Right cardiac atrium (tissue), 5 donors: ENCODE measurements at regions not wholly inside any gene's neighbourhood (a gene's known extent, or its start where the extent isn't known, plus 50 kb on each side); places are given as distances from the start of the nearest gene placed in this dataset.

Experiments
- ATAC-seq, 2 donors: fragments of 200-7000 bp; cut with Tn5 transposase; one replicate each; pipeline versions ENCODE4 v1.8.0 to v1.9.1; 2020; ENCODE audit warnings: moderate library complexity in 2 of 2, mild to moderate bottlenecking in 1 of 2
- DNase-seq, 3 donors: peaks; one replicate each; pipeline ENCODE4 v3.0.0-alpha.2; 2020
- H3K27ac ChIP-seq: one replicate; pipeline ENCODE4 v1.5.1; 2013; ENCODE audit warnings: mild to moderate bottlenecking, low read length, control low read depth, moderate library complexity
- H3K27me3 ChIP-seq: one replicate; pipeline ENCODE4 v1.6.1; 2013; ENCODE audit not compliant: control insufficient read depth, insufficient read depth
- H3K4me1 ChIP-seq: one replicate; pipeline ENCODE4 v1.6.1; 2013; ENCODE audit warnings: low read length; ENCODE audit not compliant: control insufficient read depth, insufficient read depth
- H3K4me3 ChIP-seq: one replicate; pipeline ENCODE4 v1.5.1; 2013; ENCODE audit warnings: low read length, control low read depth
- H3K9me3 ChIP-seq: one replicate; pipeline ENCODE4 v1.6.1; 2013; ENCODE audit warnings: low read length; ENCODE audit not compliant: control insufficient read depth
- WGBS: extraction: QIAGEN DNeasy Blood & Tissue Kit; methylation state at CpG from one replicate; pipeline ENCODE4 v1.1.7; 2013; 5-methylcytosine and 5-hydroxymethylcytosine counted together
- intact Hi-C, 4 donors: fragments of 100-400 bp; cut with DNase I; formaldehyde crosslinking; loops; one replicate each; pipeline versions ENCODE4 v1.11.0 to v1.14.0; 2022 to 2023
- donor health status: healthy with polysubstance abuse.
- donor health status: DM: no; HTN: yes; CAD: no.
- donor health status: DM: no; HTN: no; CAD: no.
- donor health status: DM: no; HTN: yes; CAD: no; lungs with severe emphysema.
- donor health status: DM: yes; HTN: yes; CAD: no.

GRCh38 chr10:111887266-111887665, 296.3 kb downstream of the GPAM start:
- no peak for ATAC-seq
- H3K27me3 ChIP-seq: no peaks in the 10 kb centered on the region

GRCh38 chr10:111890046-111890445, 293.5 kb downstream of the GPAM start:
- H3K9me3 ChIP-seq: no peaks in the 10 kb centered on the region
- ATAC-seq (no peak), DNase-seq (no peak)
- no peak overlapping the region for H3K27ac ChIP-seq
- intact Hi-C loops: no loop called here
- WGBS: 56% methylated on average over 3 of the region's 3 CpGs
- no peak overlapping the region for H3K4me3 ChIP-seq
- H3K27me3 ChIP-seq: no peaks in the 10 kb centered on the region
- H3K4me1 ChIP-seq: no peaks in the 10 kb centered on the region

More at GRCh38 chr10:111887266-111887665, 296.3 kb downstream of the GPAM start:
- intact Hi-C loops: no loop called here
- WGBS: 59% methylated on average over 2 of the region's 2 CpGs
- Histone ChIP-seq H3K9me3 (no peaks in the 10 kb centered on the region), H3K4me1 (no peaks in the 10 kb centered on the region), H3K4me3 (no peak overlapping the region), H3K27ac (no peak overlapping the region)
- DNase-seq: no peak

- Histone ChIP-seq H3K27me3 (no peaks in the 10 kb centered on the region), H3K9me3 (no peaks in the 10 kb centered on the region), H3K4me3 (no peak overlapping the region), H3K27ac (no peak overlapping the region), H3K4me1 (no peaks in the 10 kb centered on the region)
- DNase-seq (no peak), ATAC-seq (no peak)
- intact Hi-C loops: no loop called here
- 58% methylated on average over 4 of the region's 4 CpGs for WGBS
These were observed 267.6 kb downstream of the GPAM start for GRCh38 chr10:111916011-111916410.

GRCh38 chr10:111921821-111922220, 261.7 kb downstream of the GPAM start:
- 84% methylated on average over 2 of the region's 2 CpGs for WGBS
- H3K27ac ChIP-seq: no peak overlapping the region
- H3K27me3 ChIP-seq: no peaks in the 10 kb centered on the region
- no peaks in the 10 kb centered on the region for H3K4me1 ChIP-seq
- no peaks in the 10 kb centered on the region for H3K9me3 ChIP-seq
- no peak for ATAC-seq
- no peak overlapping the region for H3K4me3 ChIP-seq
- DNase-seq: no peak
- intact Hi-C loops: no loop called here

GRCh38 chr10:111923032-111923431, 260.5 kb downstream of the GPAM start:
- Histone ChIP-seq H3K9me3 (no peaks in the 10 kb centered on the region), H3K27me3 (no peaks in the 10 kb centered on the region), H3K4me3 (no peak overlapping the region), H3K27ac (no peak overlapping the region), H3K4me1 (no peaks in the 10 kb centered on the region)
- WGBS: 62% methylated on average over 1 of the region's 1 CpG
- intact Hi-C loops: no loop called here
- ATAC-seq: no peak
- no peak for DNase-seq

DNA sequence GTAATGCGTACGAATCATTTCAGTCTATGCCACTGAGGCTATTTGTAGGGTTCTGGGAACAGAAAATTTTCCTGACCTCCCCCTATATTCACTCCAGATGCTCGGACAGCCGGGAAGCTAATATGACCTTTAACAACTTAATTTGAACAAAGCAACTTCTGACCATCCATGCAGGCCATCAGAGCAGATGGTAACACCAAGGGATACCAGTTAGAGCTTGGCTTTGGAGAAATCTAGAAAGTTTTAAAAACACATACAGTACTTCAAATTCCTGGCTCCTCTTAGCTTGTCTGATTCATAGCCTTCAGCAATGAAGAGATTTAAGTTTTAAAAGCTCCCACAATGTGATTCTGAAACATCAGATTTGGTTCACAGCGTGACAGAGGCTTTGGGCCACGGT, 257.3 kb downstream of the GPAM start:
- no peak overlapping the region for H3K27ac ChIP-seq
- no peak for ATAC-seq
- H3K27me3 ChIP-seq: no peaks in the 10 kb centered on the region
- H3K9me3 ChIP-seq: peaks cover 1% of the 10 kb centered on the region
- WGBS: 80% methylated on average over 6 of the region's 6 CpGs
- no peak overlapping the region for H3K4me3 ChIP-seq
- intact Hi-C loops: no loop called here
- H3K4me1 ChIP-seq: no peaks in the 10 kb centered on the region
- DNase-seq: no peak

GRCh38 chr10:111933937-111934336, 249.6 kb downstream of the GPAM start:
- H3K27me3 ChIP-seq: no peaks in the 10 kb centered on the region
- intact Hi-C loops: no loop called here
- 58% methylated on average over 5 of the region's 5 CpGs for WGBS
- no peaks in the 10 kb centered on the region for H3K4me1 ChIP-seq
- peaks cover 1% of the 10 kb centered on the region for H3K9me3 ChIP-seq
- DNase-seq (no peak), ATAC-seq (no peak)
- H3K4me3 ChIP-seq: no peak overlapping the region
- H3K27ac ChIP-seq: no peak overlapping the region

DNA sequence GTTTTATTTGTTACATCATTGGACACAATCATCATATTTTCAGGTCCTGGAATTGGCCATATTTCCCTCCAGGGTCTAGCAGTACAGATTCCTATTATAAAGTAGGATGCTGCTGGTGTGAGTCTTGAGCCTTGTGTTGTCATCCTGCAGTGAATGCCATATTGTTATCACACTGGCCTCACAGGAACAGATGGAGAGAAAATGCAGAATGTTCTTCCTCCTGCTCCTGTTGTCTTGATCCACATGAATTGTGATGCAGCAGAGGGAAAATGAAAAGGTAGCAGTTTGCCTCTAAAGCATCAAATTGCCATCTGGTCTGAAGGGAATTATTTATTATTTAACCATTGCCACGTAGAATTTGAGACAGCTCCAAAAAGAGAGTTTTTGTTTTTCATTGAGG, 248.6 kb downstream of the GPAM start:
- Histone ChIP-seq H3K27me3 (no peaks in the 10 kb centered on the region), H3K9me3 (no peaks in the 10 kb centered on the region), H3K4me1 (no peaks in the 10 kb centered on the region), H3K27ac (no peak overlapping the region), H3K4me3 (no peak overlapping the region)
- intact Hi-C loops: no loop called here
- WGBS: 70% methylated on average over 1 of the region's 1 CpG
- no peak for DNase-seq
- no peak for ATAC-seq

GRCh38 chr10:111936143-111936542, 247.4 kb downstream of the GPAM start:
- no peak for ATAC-seq
- Histone ChIP-seq H3K27ac (no peak overlapping the region), H3K4me1 (no peaks in the 10 kb centered on the region), H3K4me3 (no peak overlapping the region), H3K9me3 (no peaks in the 10 kb centered on the region), H3K27me3 (no peaks in the 10 kb centered on the region)
- 67% methylated on average over 3 of the region's 3 CpGs for WGBS
- DNase-seq: no peak
- intact Hi-C loops: no loop called here

GRCh38 chr10:111944331-111944730, 239.2 kb downstream of the GPAM start:
- Histone ChIP-seq H3K4me3 (no peak overlapping the region), H3K27me3 (no peaks in the 10 kb centered on the region), H3K9me3 (no peaks in the 10 kb centered on the region), H3K4me1 (no peaks in the 10 kb centered on the region), H3K27ac (no peak overlapping the region)
- WGBS: 65% methylated on average over 6 of the region's 6 CpGs
- DNase-seq (peak in 1 of 3 donors; percentile 16), ATAC-seq (no peak)
- intact Hi-C loops: no loop called here

GRCh38 chr10:111953949-111954348, 229.6 kb downstream of the GPAM start:
- no peaks in the 10 kb centered on the region for H3K9me3 ChIP-seq
- ATAC-seq: no peak
- H3K4me3 ChIP-seq: no peak overlapping the region
- no peaks in the 10 kb centered on the region for H3K4me1 ChIP-seq
- intact Hi-C loops: no loop called here
- no peak overlapping the region for H3K27ac ChIP-seq
- WGBS: 78% methylated on average over 1 of the region's 1 CpG
- H3K27me3 ChIP-seq: no peaks in the 10 kb centered on the region
- no peak for DNase-seq

- DNase-seq: no peak
- ATAC-seq: no peak
- Histone ChIP-seq H3K9me3 (no peaks in the 10 kb centered on the region), H3K4me3 (no peak overlapping the region), H3K27me3 (no peaks in the 10 kb centered on the region), H3K4me1 (no peaks in the 10 kb centered on the region), H3K27ac (no peak overlapping the region)
- intact Hi-C loops: no loop called here
- 69% methylated on average over 4 of the region's 4 CpGs for WGBS
These were observed 229.2 kb downstream of the GPAM start for GRCh38 chr10:111954386-111954785.
